ENCODE measurements at regions not wholly inside any gene's neighbourhood (a gene's known extent, or its start where the extent isn't known, plus 50 kb on each side); places are given as distances from the start of the nearest gene placed in this dataset.

GRCh38 chr3:181174022-181174421 is 184.5 kb upstream of the DNAJC19 start:
- TF ChIP-seq FOSL1 (IDR thresholded peaks at IDR 0.05; ENCODE audit: insufficient read depth, low read depth, low read length) (no peak), CTCF (IDR thresholded peaks at IDR 0.05; ENCODE audit: control extremely low read depth in 1 of 3, insufficient read depth in 1 of 3, low read depth in 1 of 3, low read length in 3 of 3) (no peak), EZH2 (IDR thresholded peaks at IDR 0.05; ENCODE audit: low read depth, low read length, severe bottlenecking) (no peak), SUZ12 (IDR thresholded peaks at IDR 0.05; ENCODE audit: low read length) (no peak), CREB1 (IDR thresholded peaks at IDR 0.05) (no peak), EP300 (IDR thresholded peaks at IDR 0.05; ENCODE audit: borderline replicate concordance in 1 of 2, low read depth in 2 of 2, low read length in 2 of 2) (no peak), POLR2A (IDR thresholded peaks at IDR 0.05; ENCODE audit: control extremely low read depth in 1 of 2, low read depth in 2 of 2, low read length in 2 of 2) (no peak), CBX5 (IDR thresholded peaks at IDR 0.05; ENCODE audit: low read depth, low read length) (no peak), GABPA (IDR thresholded peaks at IDR 0.05; ENCODE audit: borderline replicate concordance, insufficient read depth, low read length) (no peak), RAD21 (IDR thresholded peaks at IDR 0.05 in 1 of 2, conservative IDR thresholded peaks at IDR 0.05 in 1 of 2; ENCODE audit: low read depth in 2 of 2, low read length in 2 of 2) (no peak), GTF2F1 (IDR thresholded peaks at IDR 0.05; ENCODE audit: borderline replicate concordance, low read depth, low read length) (no peak), SP4 (IDR thresholded peaks at IDR 0.05; ENCODE audit: low read length) (no peak), MAX (IDR thresholded peaks at IDR 0.05) (no peak), USF2 (IDR thresholded peaks at IDR 0.05; ENCODE audit: low read length) (no peak)
